GM12872 (cell line): ENCODE measurements at regions not wholly inside any gene's neighbourhood (a gene's known extent, or its start where the extent isn't known, plus 50 kb on each side); places are given as distances from the start of the nearest gene placed in this dataset.

Source experiments
- TF ChIP-seq, protein P1 (sequence below): IDR thresholded peaks from 3 replicates; pipeline ENCODE4 v1.5.1; 2011; ENCODE audit warnings: low read depth, mild to moderate bottlenecking, low read length, moderate library complexity; ENCODE audit not compliant: insufficient read depth

- TF ChIP-seq, protein P1, sequence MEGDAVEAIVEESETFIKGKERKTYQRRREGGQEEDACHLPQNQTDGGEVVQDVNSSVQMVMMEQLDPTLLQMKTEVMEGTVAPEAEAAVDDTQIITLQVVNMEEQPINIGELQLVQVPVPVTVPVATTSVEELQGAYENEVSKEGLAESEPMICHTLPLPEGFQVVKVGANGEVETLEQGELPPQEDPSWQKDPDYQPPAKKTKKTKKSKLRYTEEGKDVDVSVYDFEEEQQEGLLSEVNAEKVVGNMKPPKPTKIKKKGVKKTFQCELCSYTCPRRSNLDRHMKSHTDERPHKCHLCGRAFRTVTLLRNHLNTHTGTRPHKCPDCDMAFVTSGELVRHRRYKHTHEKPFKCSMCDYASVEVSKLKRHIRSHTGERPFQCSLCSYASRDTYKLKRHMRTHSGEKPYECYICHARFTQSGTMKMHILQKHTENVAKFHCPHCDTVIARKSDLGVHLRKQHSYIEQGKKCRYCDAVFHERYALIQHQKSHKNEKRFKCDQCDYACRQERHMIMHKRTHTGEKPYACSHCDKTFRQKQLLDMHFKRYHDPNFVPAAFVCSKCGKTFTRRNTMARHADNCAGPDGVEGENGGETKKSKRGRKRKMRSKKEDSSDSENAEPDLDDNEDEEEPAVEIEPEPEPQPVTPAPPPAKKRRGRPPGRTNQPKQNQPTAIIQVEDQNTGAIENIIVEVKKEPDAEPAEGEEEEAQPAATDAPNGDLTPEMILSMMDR, result no peak
Measured at GRCh38 chr1:14529475-14529874, 69.0 kb upstream of the KAZN start.

DNA sequence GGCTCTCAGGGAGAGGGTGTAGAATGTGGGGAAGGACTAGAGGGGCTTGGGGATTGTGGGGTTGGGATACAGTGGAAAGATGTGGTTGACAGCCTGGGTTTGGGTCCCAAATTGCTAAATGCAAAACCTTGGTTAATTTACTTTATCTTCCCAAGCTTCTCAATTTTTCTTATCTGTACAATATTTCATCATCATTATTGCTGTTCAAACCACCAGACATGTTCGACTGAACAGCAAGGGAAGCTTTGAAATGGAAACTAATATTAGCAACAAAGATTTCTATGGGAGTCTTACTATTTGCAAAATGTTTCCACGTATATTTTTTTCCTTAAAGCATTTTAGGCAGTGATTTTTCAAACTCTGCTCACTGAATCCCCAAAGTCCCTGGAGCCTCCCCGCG lies 67.0 kb upstream of the KAZN start:
- TF ChIP-seq, protein P1, result no peak

DNA sequence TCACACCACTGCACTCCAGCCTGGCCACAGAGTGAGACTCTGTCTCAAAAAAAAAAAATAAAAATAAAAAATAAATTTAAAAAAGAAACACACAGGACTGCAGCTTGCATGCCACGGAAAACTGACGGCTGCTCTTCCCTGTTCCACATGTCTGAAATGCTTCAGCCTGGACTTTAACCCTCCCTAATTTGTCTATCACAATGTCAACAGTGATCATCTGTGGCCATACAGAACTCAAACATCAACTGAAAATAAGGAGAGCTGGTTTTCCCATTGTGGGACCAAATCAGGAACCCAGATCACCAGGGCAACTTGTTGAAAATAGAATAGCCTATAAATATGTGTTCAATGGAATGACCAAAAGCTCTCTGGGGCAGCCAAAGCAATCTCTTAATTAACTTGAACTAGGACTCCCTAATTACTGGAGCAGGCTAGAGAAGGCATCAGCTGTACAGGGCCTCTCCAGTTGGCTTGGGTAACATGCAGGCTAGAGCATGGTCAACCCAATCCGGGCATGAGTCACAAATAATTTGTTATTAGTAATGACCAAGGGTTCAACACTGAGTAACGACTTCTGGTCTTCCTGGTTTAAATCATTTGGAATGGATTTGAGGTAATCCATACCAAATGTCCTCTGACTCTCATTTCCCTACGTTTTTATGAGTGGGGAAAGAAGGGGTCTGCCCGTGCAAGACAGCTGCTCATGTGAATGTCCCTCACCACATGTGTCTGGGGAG lies 62.7 kb upstream of the KAZN start:
- TF ChIP-seq, protein P1, result no peak

- TF ChIP-seq, protein P1, result 0 out of 3 replicates have a peak, but pooled peaks have one; percentile 11
Measured at GRCh38 chr1:14538335-14538734, 60.1 kb upstream of the KAZN start.

GRCh38 chr1:14539309-14539708 lies 59.2 kb upstream of the KAZN start:
- TF ChIP-seq, protein P1, result no peak

DNA sequence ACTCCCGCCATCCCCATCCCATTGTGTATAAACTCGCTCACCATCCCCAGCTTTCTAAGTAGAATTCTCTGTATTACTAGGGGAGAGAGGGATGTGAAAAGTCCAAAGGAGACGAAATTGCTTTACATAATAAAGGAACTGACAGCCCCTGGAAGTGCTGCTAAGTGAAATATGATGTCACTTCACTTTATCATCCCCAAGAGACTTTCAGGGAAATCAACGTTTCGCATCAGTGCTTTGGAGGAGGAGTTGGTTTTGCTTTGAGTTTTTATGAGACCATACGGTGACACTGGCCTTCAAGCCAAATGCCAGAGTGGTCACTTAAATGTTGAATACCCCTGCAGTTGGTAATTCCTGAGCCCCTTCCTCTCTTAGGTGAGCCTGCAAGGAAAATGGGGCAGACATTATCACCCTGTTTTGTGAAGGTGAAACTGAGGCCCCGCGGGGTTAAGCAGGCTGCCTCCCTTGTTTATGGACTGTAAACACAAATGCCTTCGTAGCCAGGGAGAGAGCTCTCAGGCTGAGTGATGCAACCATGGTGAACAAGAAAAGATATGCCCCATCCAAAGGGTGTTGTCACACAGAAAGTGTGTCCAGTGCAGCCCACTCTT lies 58.4 kb upstream of the KAZN start:
- TF ChIP-seq, protein P1, result no peak

- TF ChIP-seq, protein P1, result no peak
Measured at GRCh38 chr1:14541348-14541747, 57.1 kb upstream of the KAZN start.
